ENCODE measurements at regions not wholly inside any gene's neighbourhood (a gene's known extent, or its start where the extent isn't known, plus 50 kb on each side); places are given as distances from the start of the nearest gene placed in this dataset.

DNA sequence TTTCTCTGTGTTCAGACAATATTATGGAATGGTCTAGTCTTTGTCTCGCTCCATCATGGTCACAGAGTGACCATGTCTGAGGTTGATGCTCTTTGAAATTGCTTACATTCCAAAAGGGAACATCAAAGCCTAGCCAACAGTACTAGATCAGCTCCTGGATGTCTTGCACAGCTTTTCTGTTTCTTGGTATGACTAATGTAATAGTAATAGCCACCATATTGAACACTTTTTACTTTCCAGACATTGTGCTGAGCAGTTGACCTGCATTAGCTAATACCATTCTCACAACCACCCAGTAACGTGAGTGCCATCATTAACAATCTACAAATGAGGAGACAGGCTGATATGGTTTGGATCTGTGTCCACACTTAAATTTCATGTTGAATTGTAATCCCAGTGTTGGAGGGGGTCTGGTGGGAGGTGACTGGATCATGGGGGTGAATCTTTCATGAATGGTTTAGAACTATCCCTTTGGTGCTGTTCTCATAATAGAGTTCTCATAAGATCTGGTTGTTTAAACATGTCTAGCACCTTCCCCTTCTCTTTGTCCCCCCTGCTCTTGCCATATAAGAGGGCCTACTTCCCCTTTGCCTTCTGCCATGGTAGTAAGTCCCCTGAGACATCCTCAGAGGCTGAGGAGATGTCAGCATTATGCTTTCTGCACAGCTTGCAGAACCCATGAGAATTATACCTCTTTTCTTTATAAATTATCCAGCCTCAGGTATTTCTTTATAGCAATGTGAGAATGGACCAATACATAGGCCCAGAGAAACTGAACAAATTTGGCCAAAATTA lies 577.5 kb upstream of the CLINT1 start:
- over 99% methylated on average over 2 of the region's 2 CpGs for WGBS
- Histone ChIP-seq H3K4me3 (ENCODE audit: low read length in 2 of 2) (no peak overlapping the region), H3K4me1 (ENCODE audit: control insufficient read depth in 2 of 2, insufficient read depth in 2 of 2, low read length in 2 of 2) (peaks cover 21 to 23% of the 10 kb centered on the region in 2 donors), H3K9me3 (ENCODE audit: control insufficient read depth in 2 of 2, insufficient read depth in 1 of 2, low read length in 1 of 2) (no peaks in the 10 kb centered on the region), H3K36me3 (ENCODE audit: control insufficient read depth in 2 of 2, insufficient read depth in 2 of 2, low read length in 1 of 2) (no peaks in the 10 kb centered on the region), H3K27me3 (ENCODE audit: control insufficient read depth in 2 of 2, insufficient read depth in 1 of 2, low read length in 1 of 2) (no peaks in the 10 kb centered on the region), H3K27ac (ENCODE audit: low read depth in 1 of 2, low read length in 1 of 2) (peak overlapping the region; percentile 8 to 65)
- no peak for DNase-seq (ENCODE audit: low read depth in 6 of 9, low spot score in 9 of 9)

DNA sequence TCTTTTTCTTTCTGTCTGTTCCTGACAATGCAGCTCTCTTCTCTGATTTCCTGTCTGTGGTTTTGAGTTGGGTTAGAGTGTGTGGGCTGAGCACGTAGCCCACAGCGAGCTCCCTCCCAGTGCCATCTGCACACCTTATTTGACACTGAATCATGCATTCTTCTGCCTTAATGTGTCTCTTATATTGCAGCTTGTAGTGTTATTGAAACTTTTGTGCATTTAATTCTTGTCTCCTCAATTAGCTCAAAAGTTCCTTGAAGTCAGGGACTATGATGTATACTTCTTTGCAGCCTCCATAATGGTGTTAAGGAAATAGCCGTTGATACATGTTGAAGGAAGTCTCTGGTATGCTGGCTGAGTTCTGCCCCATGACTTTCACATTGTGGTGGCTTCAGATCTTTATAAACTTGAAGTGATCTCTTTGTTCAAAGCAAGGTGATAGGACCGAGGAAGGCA lies 576.2 kb upstream of the CLINT1 start:
- no peaks in the 10 kb centered on the region for H3K36me3 ChIP-seq (ENCODE audit: control insufficient read depth in 2 of 2, insufficient read depth in 2 of 2, low read length in 1 of 2)
- no peaks in the 10 kb centered on the region for H3K9me3 ChIP-seq (ENCODE audit: control insufficient read depth in 2 of 2, insufficient read depth in 1 of 2, low read length in 1 of 2)
- peak; percentile 46 to 92 (median 75) for DNase-seq (ENCODE audit: low read depth in 6 of 9, low spot score in 9 of 9)
- H3K27ac ChIP-seq (ENCODE audit: low read depth in 1 of 2, low read length in 1 of 2): peak overlapping the region; percentile 62 to 65
- no peak overlapping the region for H3K4me3 ChIP-seq (ENCODE audit: low read length in 2 of 2)
- 2% methylated on average over 4 of the region's 4 CpGs for WGBS
- no peaks in the 10 kb centered on the region for H3K27me3 ChIP-seq (ENCODE audit: control insufficient read depth in 2 of 2, insufficient read depth in 1 of 2, low read length in 1 of 2)
- H3K4me1 ChIP-seq (ENCODE audit: control insufficient read depth in 2 of 2, insufficient read depth in 2 of 2, low read length in 2 of 2): peaks cover 21 to 26% of the 10 kb centered on the region in 2 donors

DNA sequence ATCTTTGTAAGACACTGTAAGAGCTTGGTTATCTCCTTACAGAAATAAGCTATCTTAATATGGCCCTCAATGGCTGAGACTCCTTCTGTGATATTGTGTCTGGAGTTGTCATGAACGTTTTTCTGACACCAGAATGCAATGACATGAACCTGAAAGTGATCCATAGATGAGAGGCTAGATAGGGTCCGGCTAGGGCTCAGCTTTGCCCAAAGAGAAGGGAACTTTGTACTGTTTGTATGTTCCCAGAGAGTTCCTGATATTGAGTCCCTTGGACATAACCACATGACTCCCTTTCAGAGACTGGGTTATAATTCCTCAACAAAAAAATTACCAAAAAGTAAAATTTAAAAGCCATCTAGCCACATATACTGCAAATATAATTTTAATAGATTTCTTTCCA lies 575.8 kb upstream of the CLINT1 start:
- no peaks in the 10 kb centered on the region for H3K27me3 ChIP-seq (ENCODE audit: control insufficient read depth in 2 of 2, insufficient read depth in 1 of 2, low read length in 1 of 2)
- H3K9me3 ChIP-seq (ENCODE audit: control insufficient read depth in 2 of 2, insufficient read depth in 1 of 2, low read length in 1 of 2): no peaks in the 10 kb centered on the region
- 6% methylated on average over 2 of the region's 2 CpGs for WGBS
- peak overlapping the region; percentile 62 to 65 for H3K27ac ChIP-seq (ENCODE audit: low read depth in 1 of 2, low read length in 1 of 2)
- peak in 2 of 9 donors; percentile 26 to 31 for DNase-seq (ENCODE audit: low read depth in 6 of 9, low spot score in 9 of 9)
- H3K4me3 ChIP-seq (ENCODE audit: low read length in 2 of 2): no peak overlapping the region
- H3K36me3 ChIP-seq (ENCODE audit: control insufficient read depth in 2 of 2, insufficient read depth in 2 of 2, low read length in 1 of 2): no peaks in the 10 kb centered on the region
- H3K4me1 ChIP-seq (ENCODE audit: control insufficient read depth in 2 of 2, insufficient read depth in 2 of 2, low read length in 2 of 2): peaks cover 21 to 29% of the 10 kb centered on the region in 2 donors

DNA sequence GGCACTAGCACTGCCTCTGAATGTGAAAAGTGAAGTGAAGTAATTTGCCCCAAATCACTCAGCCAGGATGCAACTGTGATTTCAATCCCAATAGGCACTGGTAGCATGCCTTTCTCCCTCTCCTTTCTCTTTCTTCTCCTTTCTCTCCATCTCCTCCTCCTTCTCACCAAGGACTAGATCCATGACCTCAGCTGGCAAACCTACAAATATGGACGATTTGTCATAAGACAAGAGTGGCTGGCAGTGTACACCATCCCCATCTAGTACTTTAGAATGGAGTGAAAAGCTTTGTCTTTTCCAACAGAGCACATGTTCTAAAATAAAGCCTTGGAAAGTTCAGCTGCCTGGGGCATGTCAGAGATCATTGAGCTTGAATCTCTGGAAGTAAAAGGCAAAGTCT lies 574.7 kb upstream of the CLINT1 start:
- peaks cover 21 to 29% of the 10 kb centered on the region in 2 donors for H3K4me1 ChIP-seq (ENCODE audit: control insufficient read depth in 2 of 2, insufficient read depth in 2 of 2, low read length in 2 of 2)
- WGBS: 98% methylated on average over 1 of the region's 1 CpG
- no peaks in the 10 kb centered on the region for H3K9me3 ChIP-seq (ENCODE audit: control insufficient read depth in 2 of 2, insufficient read depth in 1 of 2, low read length in 1 of 2)
- no peak for DNase-seq (ENCODE audit: low read depth in 6 of 9, low spot score in 9 of 9)
- no peaks in the 10 kb centered on the region for H3K27me3 ChIP-seq (ENCODE audit: control insufficient read depth in 2 of 2, insufficient read depth in 1 of 2, low read length in 1 of 2)
- no peak overlapping the region for H3K27ac ChIP-seq (ENCODE audit: low read depth in 1 of 2, low read length in 1 of 2)
- H3K4me3 ChIP-seq (ENCODE audit: low read length in 2 of 2): no peak overlapping the region
- no peaks in the 10 kb centered on the region for H3K36me3 ChIP-seq (ENCODE audit: control insufficient read depth in 2 of 2, insufficient read depth in 2 of 2, low read length in 1 of 2)

DNA sequence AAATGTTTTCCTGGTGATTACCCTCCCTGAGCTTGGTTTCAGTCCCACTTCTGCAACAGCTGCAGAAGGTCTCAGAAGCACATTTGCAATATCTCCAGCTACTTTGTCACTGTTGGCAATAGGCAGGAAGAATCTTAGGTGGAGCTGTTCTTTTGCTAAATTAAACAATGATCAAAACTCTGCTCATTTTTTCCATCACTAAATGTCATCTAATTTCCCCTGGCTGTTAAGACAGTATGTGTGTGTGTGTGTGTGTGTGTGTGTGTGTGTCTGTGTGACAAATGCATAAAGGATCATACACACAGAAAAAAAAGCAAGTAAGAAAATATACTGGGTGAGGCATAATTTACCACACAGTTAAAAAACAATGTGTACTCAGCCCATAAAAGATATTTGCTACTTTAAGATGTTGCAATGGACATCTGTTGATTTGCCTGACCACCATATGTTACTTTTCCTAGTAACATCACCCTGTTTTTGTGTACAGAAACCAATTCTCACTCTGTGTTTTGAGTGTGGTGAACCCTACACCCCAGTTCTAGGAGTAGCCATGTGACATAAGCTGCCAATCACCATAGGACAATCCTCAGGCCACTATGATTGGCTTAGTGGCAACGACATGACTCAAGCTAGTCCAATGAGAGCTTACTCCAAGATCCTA lies 572.6 kb upstream of the CLINT1 start:
- Histone ChIP-seq H3K27me3 (ENCODE audit: control insufficient read depth in 2 of 2, insufficient read depth in 1 of 2, low read length in 1 of 2) (no peaks in the 10 kb centered on the region), H3K36me3 (ENCODE audit: control insufficient read depth in 2 of 2, insufficient read depth in 2 of 2, low read length in 1 of 2) (no peaks in the 10 kb centered on the region), H3K9me3 (ENCODE audit: control insufficient read depth in 2 of 2, insufficient read depth in 1 of 2, low read length in 1 of 2) (no peaks in the 10 kb centered on the region), H3K27ac (ENCODE audit: low read depth in 1 of 2, low read length in 1 of 2) (peak overlapping the region; percentile 5 to 70), H3K4me3 (ENCODE audit: low read length in 2 of 2) (no peak overlapping the region), H3K4me1 (ENCODE audit: control insufficient read depth in 2 of 2, insufficient read depth in 2 of 2, low read length in 2 of 2) (peaks cover 16 to 24% of the 10 kb centered on the region in 2 donors)
- WGBS: 100% methylated on average over 1 of the region's 1 CpG
- DNase-seq (ENCODE audit: low read depth in 6 of 9, low spot score in 9 of 9): peak in 5 of 9 donors; percentile 13 to 62 (median 21)

DNA sequence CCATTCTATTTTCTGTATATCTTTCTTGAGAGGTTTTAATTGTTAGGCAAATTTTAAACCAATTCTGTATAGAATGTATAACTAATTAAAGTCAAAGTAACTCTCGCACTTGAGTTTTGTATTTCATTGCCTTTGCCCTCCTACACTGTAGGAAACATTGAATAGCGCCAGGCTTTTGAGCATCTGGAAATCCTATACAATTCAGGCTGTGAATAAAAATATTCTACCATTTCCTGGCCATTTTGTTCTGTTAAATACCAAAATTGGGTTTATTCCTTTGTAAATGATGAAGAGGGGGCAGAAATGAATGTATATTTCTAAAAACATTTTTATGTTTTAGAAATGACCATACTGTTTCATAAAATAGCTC lies 571.8 kb upstream of the CLINT1 start:
- WGBS: 97% methylated on average over 2 of the region's 2 CpGs
- Histone ChIP-seq H3K4me3 (ENCODE audit: low read length in 2 of 2) (no peak overlapping the region), H3K9me3 (ENCODE audit: control insufficient read depth in 2 of 2, insufficient read depth in 1 of 2, low read length in 1 of 2) (no peaks in the 10 kb centered on the region), H3K27me3 (ENCODE audit: control insufficient read depth in 2 of 2, insufficient read depth in 1 of 2, low read length in 1 of 2) (no peaks in the 10 kb centered on the region), H3K4me1 (ENCODE audit: control insufficient read depth in 2 of 2, insufficient read depth in 2 of 2, low read length in 2 of 2) (peaks cover 11 to 19% of the 10 kb centered on the region in 2 donors), H3K27ac (ENCODE audit: low read depth in 1 of 2, low read length in 1 of 2) (no peak overlapping the region), H3K36me3 (ENCODE audit: control insufficient read depth in 2 of 2, insufficient read depth in 2 of 2, low read length in 1 of 2) (no peaks in the 10 kb centered on the region)
- DNase-seq (ENCODE audit: low read depth in 6 of 9, low spot score in 9 of 9): no peak

DNA sequence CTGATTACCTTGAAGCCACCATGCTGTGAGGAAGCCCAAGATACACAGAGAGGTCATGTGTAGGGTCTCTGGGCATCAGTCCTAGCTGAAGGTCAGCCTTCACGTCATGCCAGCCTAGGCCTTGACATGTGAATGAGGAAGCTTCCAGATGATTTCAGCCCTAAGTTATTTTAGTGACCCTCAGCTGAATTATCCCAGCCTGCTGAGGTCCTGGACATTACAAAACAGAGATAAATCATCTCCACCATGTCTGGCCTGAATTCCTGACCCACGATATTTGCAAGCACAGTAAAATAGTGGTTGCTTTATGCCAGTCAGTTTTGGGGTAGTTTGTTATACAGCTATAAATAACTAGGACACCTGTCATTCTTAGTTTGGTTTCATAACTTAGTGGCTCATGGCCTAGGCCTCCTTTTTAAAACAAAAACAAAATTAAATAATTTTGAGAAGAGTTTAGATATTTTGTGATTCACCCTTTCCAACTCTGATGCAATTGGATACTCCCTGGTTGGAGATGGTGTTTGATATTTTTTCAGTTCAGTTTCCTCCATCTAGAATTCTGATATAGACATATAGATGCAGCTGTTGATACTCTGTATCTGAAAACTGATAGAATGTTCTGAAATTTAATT lies 571.3 kb upstream of the CLINT1 start:
- peak overlapping the region in 1 of 2 donors; percentile 18 for H3K27ac ChIP-seq (ENCODE audit: low read depth in 1 of 2, low read length in 1 of 2)
- 59% methylated on average over 2 of the region's 2 CpGs for WGBS
- DNase-seq (ENCODE audit: low read depth in 6 of 9, low spot score in 9 of 9): no peak
- H3K27me3 ChIP-seq (ENCODE audit: control insufficient read depth in 2 of 2, insufficient read depth in 1 of 2, low read length in 1 of 2): no peaks in the 10 kb centered on the region
- H3K4me3 ChIP-seq (ENCODE audit: low read length in 2 of 2): no peak overlapping the region
- H3K4me1 ChIP-seq (ENCODE audit: control insufficient read depth in 2 of 2, insufficient read depth in 2 of 2, low read length in 2 of 2): peaks cover 11 to 19% of the 10 kb centered on the region in 2 donors
- H3K9me3 ChIP-seq (ENCODE audit: control insufficient read depth in 2 of 2, insufficient read depth in 1 of 2, low read length in 1 of 2): no peaks in the 10 kb centered on the region
- no peaks in the 10 kb centered on the region for H3K36me3 ChIP-seq (ENCODE audit: control insufficient read depth in 2 of 2, insufficient read depth in 2 of 2, low read length in 1 of 2)

DNA sequence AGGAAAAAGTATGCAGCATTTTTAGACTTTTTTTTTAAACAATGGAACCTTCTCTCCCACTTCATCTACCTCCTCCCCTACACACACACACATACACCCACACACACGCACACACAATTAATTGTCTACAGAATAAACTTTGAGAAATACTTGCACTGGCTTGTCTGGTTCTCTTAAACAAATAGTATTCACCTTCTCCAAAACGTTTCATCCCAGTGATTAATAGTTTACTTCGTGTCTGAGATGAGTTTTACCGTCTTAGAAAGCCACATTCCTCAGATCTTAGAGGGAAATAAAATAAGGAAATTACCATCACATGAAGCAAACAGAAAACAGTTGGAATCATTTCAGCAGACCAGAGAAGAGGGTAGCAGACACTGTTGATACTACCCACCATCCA lies 570.6 kb upstream of the CLINT1 start:
- WGBS: 57% methylated on average over 4 of the region's 4 CpGs
- H3K4me3 ChIP-seq (ENCODE audit: low read length in 2 of 2): no peak overlapping the region
- no peaks in the 10 kb centered on the region for H3K27me3 ChIP-seq (ENCODE audit: control insufficient read depth in 2 of 2, insufficient read depth in 1 of 2, low read length in 1 of 2)
- no peaks in the 10 kb centered on the region for H3K36me3 ChIP-seq (ENCODE audit: control insufficient read depth in 2 of 2, insufficient read depth in 2 of 2, low read length in 1 of 2)
- DNase-seq (ENCODE audit: low read depth in 6 of 9, low spot score in 9 of 9): no peak
- peak overlapping the region in 1 of 2 donors; percentile 18 for H3K27ac ChIP-seq (ENCODE audit: low read depth in 1 of 2, low read length in 1 of 2)
- peaks cover 8 to 15% of the 10 kb centered on the region in 2 donors for H3K4me1 ChIP-seq (ENCODE audit: control insufficient read depth in 2 of 2, insufficient read depth in 2 of 2, low read length in 2 of 2)
- no peaks in the 10 kb centered on the region for H3K9me3 ChIP-seq (ENCODE audit: control insufficient read depth in 2 of 2, insufficient read depth in 1 of 2, low read length in 1 of 2)

DNA sequence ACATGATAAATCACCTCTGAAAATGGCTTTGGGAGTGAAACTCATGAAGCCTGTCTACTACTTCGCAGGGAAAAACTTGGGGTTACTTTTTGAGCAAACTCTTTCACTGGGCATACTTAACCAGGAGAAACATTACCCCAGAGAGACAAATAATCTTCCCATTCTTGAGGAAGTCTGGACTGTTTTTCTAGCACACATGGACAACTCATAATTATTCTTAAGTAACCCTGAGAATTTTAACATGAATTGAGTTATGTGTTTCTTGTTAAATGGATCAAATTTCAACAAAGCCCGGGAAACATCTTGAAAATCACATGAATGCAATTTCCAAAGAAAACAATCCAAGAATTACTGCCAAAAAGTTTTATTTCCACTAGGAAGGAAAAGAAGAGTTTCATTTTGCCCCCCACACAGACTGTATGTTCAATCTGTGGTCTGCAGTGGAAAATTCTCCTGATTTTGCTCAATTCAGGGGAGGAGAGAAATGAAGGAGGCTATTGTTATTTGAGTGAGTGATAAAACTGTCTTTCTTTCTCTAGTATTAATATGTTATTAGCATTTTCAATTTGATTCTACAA lies 564.8 kb upstream of the CLINT1 start:
- no peaks in the 10 kb centered on the region for H3K9me3 ChIP-seq (ENCODE audit: control insufficient read depth in 2 of 2, insufficient read depth in 1 of 2, low read length in 1 of 2)
- H3K4me1 ChIP-seq (ENCODE audit: control insufficient read depth in 2 of 2, insufficient read depth in 2 of 2, low read length in 2 of 2): no peaks in the 10 kb centered on the region
- no peaks in the 10 kb centered on the region for H3K36me3 ChIP-seq (ENCODE audit: control insufficient read depth in 2 of 2, insufficient read depth in 2 of 2, low read length in 1 of 2)
- peak overlapping the region in 1 of 2 donors; percentile 14 for H3K27ac ChIP-seq (ENCODE audit: low read depth in 1 of 2, low read length in 1 of 2)
- no peak for DNase-seq (ENCODE audit: low read depth in 6 of 9, low spot score in 9 of 9)
- H3K4me3 ChIP-seq (ENCODE audit: low read length in 2 of 2): no peak overlapping the region
- 92% methylated on average over 2 of the region's 2 CpGs for WGBS
- no peaks in the 10 kb centered on the region for H3K27me3 ChIP-seq (ENCODE audit: control insufficient read depth in 2 of 2, insufficient read depth in 1 of 2, low read length in 1 of 2)
